ENCODE measurements at regions not wholly inside any gene's neighbourhood (a gene's known extent, or its start where the extent isn't known, plus 50 kb on each side); places are given as distances from the start of the nearest gene placed in this dataset.

GRCh38 chr1:172887162-172887561 is 163.6 kb downstream of the TNFSF18 start:
- DNase-seq, result no peak

DNA sequence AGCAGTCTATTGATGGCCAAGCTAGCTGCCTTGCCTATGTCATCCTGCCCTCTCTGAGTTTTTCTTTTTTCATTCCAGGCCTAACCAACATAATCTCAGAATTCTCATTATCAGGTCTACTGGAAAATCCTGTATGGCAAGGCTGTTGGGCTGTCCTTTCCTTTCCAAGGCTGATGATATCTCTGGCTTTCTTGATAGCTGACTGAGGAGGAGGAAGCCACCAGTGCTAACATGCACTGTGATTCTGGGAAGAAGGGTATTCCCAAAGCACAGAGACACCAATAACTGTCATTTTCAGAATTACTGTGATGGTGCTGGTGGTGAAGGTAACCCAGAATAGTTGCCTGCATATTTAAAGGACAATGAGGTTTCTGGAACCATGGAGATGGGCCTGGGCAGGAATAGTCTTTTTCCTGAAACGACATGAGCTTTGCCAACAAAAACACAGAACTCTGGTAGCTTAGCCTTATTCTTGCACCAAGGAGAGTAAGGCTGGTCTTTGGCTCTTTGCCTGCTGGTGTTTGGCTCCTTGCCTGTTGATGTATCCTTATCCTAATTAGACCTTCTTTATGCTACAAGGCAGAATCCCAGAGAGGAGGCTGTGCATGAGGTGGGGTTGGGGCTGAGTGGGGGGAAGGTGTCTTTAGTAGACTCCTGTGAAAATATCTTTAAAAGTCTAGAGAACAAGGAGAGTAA is 157.4 kb downstream of the TNFSF18 start:
- DNase-seq, result no peak

DNA sequence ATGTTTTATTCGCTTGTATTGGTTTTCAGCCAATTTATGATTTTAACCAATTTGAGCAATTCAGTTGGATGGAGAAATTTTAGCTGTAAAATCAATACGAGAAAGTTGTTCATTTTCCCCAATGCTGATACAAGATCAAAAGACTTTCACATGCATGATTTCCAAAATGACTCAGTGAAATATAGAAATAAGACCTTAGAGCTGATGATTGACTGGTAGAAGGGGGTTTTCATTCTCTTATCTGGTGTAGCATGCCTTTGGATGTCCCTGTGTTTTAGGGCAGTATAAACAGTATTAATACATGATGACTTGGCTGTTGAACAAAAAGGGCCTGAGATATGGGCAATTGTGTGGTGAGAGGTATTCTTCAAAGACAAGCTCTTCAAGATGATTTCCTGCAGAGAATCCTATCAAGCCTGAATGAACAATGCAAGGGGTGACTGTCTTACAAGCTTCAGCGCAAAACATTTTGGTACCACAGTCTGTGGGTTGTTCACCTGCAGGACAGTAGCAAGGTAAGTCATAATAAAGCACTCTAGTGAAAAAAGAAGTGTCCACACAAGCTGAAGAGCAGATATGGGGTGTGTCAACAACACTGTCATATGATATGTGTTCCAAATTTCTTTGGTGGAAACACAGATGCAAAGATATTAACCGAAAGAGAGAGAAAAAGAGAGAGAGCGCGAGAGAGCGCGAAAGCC is 156.2 kb downstream of the TNFSF18 start:
- no peak for DNase-seq

GRCh38 chr1:172895050-172895460 is 155.7 kb downstream of the TNFSF18 start:
- no peak for DNase-seq

- DNase-seq, result no peak
These were observed 155.0 kb downstream of the TNFSF18 start for GRCh38 chr1:172895761-172896160.

DNA sequence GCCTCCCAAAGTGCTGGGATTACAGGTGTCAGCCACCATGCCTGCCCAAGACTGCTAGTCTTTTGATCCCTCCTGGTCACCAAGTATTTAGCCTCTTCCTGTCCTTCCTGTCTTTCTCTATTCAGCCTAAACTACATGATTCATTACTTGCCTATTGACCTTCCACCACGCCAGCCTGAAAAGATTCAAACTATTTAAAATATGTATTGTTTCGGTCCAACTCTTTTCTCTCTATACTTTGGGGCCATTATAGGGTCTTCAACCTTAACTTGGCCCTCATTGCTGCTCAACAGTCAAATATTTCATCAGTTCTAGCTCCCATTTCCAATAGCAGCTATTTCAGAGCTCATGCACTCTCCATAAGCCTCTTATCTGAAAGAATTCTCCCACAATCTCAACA is 153.0 kb downstream of the TNFSF18 start:
- DNase-seq, result no peak

- no peak for DNase-seq
These were observed 151.9 kb downstream of the TNFSF18 start for GRCh38 chr1:172898866-172899265.

DNA sequence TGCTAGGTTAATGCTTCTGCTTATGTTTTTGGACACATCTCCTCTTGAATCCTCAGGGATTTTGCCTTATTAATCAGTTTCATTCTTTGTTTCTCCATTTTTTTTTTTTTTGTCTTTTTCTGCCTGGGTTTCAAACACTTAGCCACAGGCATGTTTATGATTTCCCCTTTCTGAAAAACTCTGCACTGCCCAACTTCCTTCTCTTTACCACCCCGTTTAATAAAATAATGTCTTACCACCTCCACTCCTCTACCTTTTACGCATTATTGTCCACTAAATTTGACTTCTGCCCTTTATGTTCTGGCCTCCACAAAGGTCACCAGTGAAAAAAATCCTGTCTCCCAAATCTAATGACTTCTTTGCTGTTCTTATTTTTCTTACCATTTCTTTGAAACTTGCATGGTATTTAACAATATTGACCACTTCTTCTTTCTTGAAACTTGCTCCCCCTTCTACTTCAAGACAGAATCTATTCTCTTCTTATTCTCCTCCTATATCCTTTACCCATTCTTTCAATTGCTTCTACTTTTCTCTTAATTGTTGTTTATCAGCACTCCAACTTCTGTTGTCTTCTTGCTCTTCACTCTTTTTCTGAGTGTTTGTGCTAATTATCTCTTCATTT is 150.3 kb downstream of the TNFSF18 start:
- DNase-seq, result no peak

DNA sequence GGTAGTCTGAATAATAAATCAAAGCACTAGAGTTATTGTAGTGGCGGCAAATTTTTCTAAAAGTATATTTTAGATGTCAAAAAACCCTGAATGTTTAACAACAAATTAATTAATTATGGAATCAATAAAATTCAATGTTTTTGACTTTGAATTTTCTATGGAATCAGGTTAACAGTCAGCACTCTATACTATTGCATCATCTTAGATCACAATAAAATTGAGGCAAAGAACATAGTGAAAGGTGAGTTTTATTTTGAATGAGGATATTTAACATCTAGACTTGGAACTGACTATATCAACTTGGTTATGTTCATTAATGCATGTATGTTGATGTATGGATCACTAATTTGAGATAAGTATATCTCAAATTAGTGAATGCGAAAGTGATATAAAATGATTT is 148.5 kb downstream of the TNFSF18 start:
- no peak for DNase-seq

DNA sequence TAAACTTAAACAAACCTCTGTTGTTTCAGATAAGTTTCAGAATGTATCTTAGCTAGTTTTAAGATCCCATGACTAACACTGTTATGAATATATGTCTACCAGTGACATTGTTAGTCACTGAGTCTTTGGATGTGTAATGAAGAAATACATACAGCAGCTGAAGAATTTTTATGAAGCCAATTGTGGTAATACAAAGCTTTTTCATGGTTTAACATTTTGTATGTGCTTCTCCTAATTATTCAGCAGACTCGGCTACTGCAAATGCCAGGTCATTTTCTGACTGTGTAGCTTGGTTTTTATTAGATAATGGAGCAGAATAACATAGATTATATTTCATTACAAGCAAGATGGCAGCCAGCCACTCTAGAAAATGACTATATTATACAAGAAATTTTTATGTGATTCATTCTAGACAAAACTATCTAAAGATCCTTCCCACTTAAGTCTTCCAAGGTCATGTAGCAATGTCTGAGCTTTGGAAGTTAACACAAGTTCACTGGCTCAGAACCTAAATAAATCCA is 147.8 kb downstream of the TNFSF18 start:
- no peak for DNase-seq

DNA sequence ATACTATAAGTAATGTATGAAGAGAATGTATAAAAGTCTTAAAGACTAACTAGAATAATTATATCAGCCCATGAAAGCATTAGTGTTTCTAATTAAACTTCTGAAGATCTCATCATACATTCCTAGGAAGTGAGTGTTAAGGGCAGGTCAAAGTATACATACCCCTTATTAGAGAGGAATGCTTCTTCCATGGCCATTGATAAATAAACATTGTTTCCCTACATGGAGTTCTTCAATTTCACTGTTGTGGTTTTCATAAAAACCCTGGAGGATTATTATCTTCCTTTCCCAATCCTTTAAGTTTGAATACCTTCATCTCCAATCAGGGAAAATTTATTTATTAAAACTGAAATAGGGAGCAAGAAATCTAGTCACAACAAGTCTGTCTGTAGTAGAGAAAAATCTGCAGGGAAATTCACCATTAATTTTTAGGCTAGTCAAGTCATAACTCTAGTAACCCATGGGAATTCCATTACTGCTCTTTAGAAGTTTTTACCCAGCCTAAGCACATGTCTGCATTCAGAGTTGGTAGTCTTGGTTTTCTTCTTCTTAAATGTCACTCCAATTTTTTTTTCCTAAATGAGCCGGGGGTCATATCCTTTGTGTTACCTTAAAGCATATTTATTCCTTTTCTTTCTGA is 147.0 kb downstream of the TNFSF18 start:
- DNase-seq, result no peak

DNA sequence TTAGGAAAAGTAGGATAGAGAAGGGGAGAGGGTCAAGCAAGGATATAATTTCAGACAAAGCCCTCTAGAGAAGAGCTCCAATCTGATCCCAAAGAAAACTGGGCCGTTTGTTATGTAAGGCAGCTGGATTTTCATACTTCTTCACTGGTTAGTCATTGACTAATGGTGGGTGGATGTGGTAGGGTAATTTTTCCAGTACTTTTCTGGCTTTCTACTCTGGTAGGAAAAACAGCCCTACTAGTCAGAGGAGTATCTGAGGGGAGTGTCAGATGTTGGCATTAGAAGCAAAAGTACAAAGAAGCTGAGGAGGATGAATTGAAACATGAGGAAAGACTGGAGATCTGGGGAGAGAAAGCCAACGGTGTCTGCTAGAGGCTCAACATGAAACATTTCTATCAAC is 145.3 kb downstream of the TNFSF18 start:
- DNase-seq, result no peak

DNA sequence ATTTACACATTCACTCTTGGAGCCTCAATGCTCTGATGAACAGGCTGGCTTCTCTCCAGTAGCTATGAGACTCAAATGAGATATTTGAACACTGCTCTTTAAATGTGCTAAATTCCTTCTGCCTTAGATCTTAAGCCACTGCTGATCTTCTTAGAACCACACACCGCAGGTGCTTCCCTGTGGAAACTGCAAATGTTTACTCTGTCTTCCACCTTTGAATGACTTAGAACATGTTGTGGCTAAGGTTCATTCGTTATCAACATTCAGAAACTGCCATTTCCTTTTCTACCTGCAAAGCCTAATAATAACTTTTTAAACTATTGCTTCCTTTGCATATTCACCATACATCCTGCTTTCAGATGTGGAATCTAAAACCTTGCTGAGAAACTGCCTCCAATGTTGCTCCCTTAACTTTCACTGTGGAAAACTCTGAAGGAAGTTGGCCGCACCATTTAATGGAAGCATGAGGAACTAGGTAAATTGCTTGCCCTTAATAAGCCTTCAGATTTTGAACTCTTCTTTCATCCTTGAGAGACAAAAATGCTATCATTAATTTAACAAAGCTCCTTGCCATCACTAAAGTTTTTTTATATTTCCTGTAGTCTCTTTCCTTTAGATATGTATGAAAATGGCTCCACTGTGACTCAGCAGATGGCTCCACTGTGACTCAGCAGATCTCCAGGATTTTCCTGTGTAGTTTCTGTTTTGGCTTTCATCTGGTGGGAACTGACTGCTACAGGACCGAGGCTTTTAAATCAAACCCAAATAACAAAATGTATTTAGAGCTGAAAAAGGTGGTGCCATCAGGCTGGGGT is 143.8 kb downstream of the TNFSF18 start:
- no peak for DNase-seq

DNA sequence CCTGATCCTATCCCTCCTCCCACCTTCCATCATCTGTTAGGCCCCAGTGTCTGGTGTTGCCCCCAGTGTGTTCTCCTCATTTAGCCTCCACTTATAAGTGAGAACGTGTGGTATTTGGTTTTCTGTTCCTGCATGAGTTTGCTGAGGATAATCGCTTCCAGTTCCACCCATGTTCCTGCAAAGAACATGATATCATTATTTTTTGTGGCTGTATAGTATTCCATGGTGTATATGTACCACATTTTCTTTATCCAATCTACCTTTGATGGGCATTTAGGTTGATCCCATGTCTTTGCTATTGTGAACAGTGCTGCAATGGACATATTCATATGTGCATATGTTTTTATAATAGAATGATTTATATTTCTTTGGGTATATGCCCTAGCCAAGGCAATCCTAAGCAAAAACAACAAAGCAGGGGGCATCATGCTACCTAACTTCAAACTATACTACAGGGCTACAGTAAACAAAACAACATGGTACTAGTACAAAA is 142.9 kb downstream of the TNFSF18 start:
- DNase-seq, result no peak

GRCh38 chr1:172909606-172910326 is 141.0 kb downstream of the TNFSF18 start:
- DNase-seq, result no peak

GRCh38 chr1:172912765-172913260 is 137.9 kb downstream of the TNFSF18 start:
- no peak for DNase-seq

DNA sequence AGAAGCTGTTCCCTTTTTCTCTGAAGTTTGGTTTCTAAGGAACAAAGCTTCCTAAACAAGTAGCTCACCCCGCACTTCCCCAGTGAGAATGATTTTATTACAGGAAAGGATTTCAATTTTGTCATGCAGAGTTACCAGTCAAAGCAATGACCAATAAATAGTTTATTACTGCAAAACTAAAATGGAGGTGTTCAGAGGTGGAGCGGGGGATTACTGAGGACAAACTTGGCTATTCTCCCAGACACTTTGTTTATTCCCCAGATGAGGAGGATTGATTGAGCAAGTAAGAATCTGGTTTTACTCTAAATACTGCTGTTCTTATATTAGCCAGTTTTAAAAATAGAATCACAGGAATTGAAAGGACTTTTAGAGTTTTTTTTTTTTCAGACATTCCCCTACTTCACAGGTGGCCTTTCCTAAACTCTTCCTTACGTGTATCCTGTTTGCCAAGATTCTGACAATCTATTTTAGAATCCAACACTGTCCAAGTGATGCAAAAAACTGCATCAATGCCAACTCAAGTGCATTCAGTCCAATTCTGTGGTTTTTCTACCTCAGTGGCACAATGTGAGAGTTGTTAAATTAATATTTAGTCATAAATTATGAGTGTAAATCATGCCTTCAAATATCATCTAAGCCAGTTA is 136.1 kb downstream of the TNFSF18 start:
- DNase-seq, result no peak

GRCh38 chr1:172915271-172915670 is 135.5 kb downstream of the TNFSF18 start:
- no peak for DNase-seq

DNA sequence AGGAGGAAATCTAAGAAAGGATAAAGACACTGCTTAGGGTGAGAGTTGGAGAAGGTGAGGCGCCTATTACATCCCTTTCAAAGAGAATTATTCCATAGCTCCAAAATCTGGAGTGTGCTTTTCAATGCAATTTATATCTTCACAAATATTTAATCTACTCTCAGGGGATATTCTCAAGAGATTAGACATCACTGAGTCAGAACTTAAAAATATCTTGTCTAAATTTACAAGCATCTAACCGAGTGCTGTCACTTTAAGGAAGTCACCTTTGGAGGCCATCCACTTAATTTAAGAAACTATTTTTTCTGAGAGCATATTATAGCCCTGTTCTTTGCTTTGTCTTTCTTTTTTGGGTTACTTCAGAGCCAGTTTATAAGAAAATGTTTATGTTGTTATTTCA is 134.6 kb downstream of the TNFSF18 start:
- DNase-seq, result no peak

DNA sequence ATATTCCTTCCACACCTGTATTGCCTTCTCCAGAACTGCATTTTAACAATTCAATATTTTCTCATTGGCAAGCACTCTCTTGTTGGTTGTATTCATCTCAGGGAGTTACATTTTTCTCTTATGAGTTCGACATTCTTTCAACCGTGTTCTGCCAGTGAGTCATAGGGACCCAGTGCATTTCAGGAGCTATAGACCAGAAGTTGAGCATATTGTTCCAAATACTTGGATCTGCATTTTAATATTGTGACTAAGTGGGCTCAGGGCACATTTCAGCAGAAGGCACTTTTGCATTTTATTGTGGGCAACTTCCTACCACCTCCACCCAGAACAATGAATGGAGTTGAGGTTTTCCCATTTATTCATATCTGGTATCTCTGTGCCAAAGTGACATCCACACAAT is 132.8 kb downstream of the TNFSF18 start:
- DNase-seq, result no peak

All from skin of body (tissue), 1 donor.